NCI-H2196 treated with DMSO at 0.1 percent for 48 hours (cell line): ENCODE measurements at regions not wholly inside any gene's neighbourhood (a gene's known extent, or its start where the extent isn't known, plus 50 kb on each side); places are given as distances from the start of the nearest gene placed in this dataset.
"Not testable (repeated sequence)": the region's sequence is repeated elsewhere in the genome, so short reads cannot be mapped to it uniquely, and the experiment has no call there.

ENCODE experiments used
- DNase-seq: peaks from one replicate; lab custom pipeline; 2025; ENCODE audit not compliant: unreplicated experiment; lab: John Stamatoyannopoulos, UW

GRCh38 chr9:85878872-85879597, 61.9 kb upstream of the NAA35 start:
- DNase-seq, result not testable (repeated sequence)

- DNase-seq, result not testable (repeated sequence)
Measured at GRCh38 chr9:85880507-85880906, 60.4 kb upstream of the NAA35 start.

GRCh38 chr9:85884256-85884655, 56.7 kb upstream of the NAA35 start:
- DNase-seq, result no peak

GRCh38 chr9:85890962-85891361, 50.0 kb upstream of the NAA35 start:
- DNase-seq, result no peak
